HEK293 (cell line): ENCODE measurements at regions not wholly inside any gene's neighbourhood (a gene's known extent, or its start where the extent isn't known, plus 50 kb on each side); places are given as distances from the start of the nearest gene placed in this dataset.

Experiments used
- CTCF ChIP-seq: fragments of 450-650 bp; formaldehyde crosslinking; IDR thresholded peaks from 2 replicates; pipeline ENCODE4 v1.5.1; 2016; ENCODE audit warnings: missing biosample characterization, missing genetic modification characterization
- ZBTB11 ChIP-seq: fragments of 450-650 bp; formaldehyde crosslinking; conservative IDR thresholded peaks from 2 replicates; pipeline ENCODE4 v1.5.1; 2016; ENCODE audit warnings: low read depth, missing biosample characterization, missing genetic modification characterization

- TF ChIP-seq CTCF (tag by site-specific recombination) (no peak), ZBTB11 (tag by site-specific recombination) (no peak)
These were observed 440.8 kb downstream of the GLRX3 start for GRCh38 chr10:130577039-130577438.
